ENCODE measurements at regions not wholly inside any gene's neighbourhood (a gene's known extent, or its start where the extent isn't known, plus 50 kb on each side); places are given as distances from the start of the nearest gene placed in this dataset.
A peak's percentile ranks its signal among the peaks of the same experiment; 100 is the strongest.

GRCh38 chr11:109547356-109548027 lies 125.5 kb downstream of the C11orf87 start:
- H3K4me3 ChIP-seq (ENCODE audit: low read length): no peak overlapping the region
- DNase-seq (ENCODE audit: low read depth, low spot score): no peak

GRCh38 chr11:109552376-109552775 lies 130.4 kb downstream of the C11orf87 start:
- no peak overlapping the region for H3K4me3 ChIP-seq (ENCODE audit: low read length)
- DNase-seq (ENCODE audit: low read depth, low spot score): no peak

- no peak for DNase-seq (ENCODE audit: low read depth, low spot score)
- H3K4me3 ChIP-seq (ENCODE audit: low read length): no peak overlapping the region
Measured at GRCh38 chr11:109553284-109553683, 131.3 kb downstream of the C11orf87 start.

GRCh38 chr11:109554951-109555350 lies 133.0 kb downstream of the C11orf87 start:
- DNase-seq (ENCODE audit: low read depth, low spot score): no peak
- no peak overlapping the region for H3K4me3 ChIP-seq (ENCODE audit: low read length)

GRCh38 chr11:109564241-109564640 lies 142.3 kb downstream of the C11orf87 start:
- H3K4me3 ChIP-seq (ENCODE audit: low read length): no peak overlapping the region
- DNase-seq (ENCODE audit: low read depth, low spot score): no peak

GRCh38 chr11:109582470-109582869 lies 160.5 kb downstream of the C11orf87 start:
- no peak for DNase-seq (ENCODE audit: low read depth, low spot score)
- H3K4me3 ChIP-seq (ENCODE audit: low read length): no peak overlapping the region

GRCh38 chr11:109584001-109584972 lies 162.3 kb downstream of the C11orf87 start:
- no peak for DNase-seq (ENCODE audit: low read depth, low spot score)
- no peak overlapping the region for H3K4me3 ChIP-seq (ENCODE audit: low read length)

GRCh38 chr11:109586789-109587188 lies 164.8 kb downstream of the C11orf87 start:
- no peak overlapping the region for H3K4me3 ChIP-seq (ENCODE audit: low read length)
- DNase-seq (ENCODE audit: low read depth, low spot score): no peak

- DNase-seq (ENCODE audit: low read depth, low spot score): no peak
Measured at GRCh38 chr11:109590782-109591181, 168.8 kb downstream of the C11orf87 start.

GRCh38 chr11:109597336-109597735 lies 175.3 kb downstream of the C11orf87 start:
- no peak for DNase-seq (ENCODE audit: low read depth, low spot score)
- H3K4me3 ChIP-seq (ENCODE audit: low read length): no peak overlapping the region

More at GRCh38 chr11:109590782-109591181, 168.8 kb downstream of the C11orf87 start:
- no peak overlapping the region for H3K4me3 ChIP-seq (ENCODE audit: low read length)

GRCh38 chr11:109604481-109605400 lies 182.8 kb downstream of the C11orf87 start:
- DNase-seq (ENCODE audit: low read depth, low spot score): no peak
- no peak overlapping the region for H3K4me3 ChIP-seq (ENCODE audit: low read length)

- no peak for DNase-seq (ENCODE audit: low read depth, low spot score)
Measured at GRCh38 chr11:109606256-109606655, 184.3 kb downstream of the C11orf87 start.

GRCh38 chr11:109609454-109610185 lies 187.6 kb downstream of the C11orf87 start:
- no peak overlapping the region for H3K4me3 ChIP-seq (ENCODE audit: low read length)
- no peak for DNase-seq (ENCODE audit: low read depth, low spot score)

More at GRCh38 chr11:109606256-109606655, 184.3 kb downstream of the C11orf87 start:
- H3K4me3 ChIP-seq (ENCODE audit: low read length): no peak overlapping the region

GRCh38 chr11:109612496-109612895 lies 190.5 kb downstream of the C11orf87 start:
- DNase-seq (ENCODE audit: low read depth, low spot score): no peak
- H3K4me3 ChIP-seq (ENCODE audit: low read length): no peak overlapping the region

- no peak for DNase-seq (ENCODE audit: low read depth, low spot score)
- no peak overlapping the region for H3K4me3 ChIP-seq (ENCODE audit: low read length)
Measured at GRCh38 chr11:109619498-109619897, 197.5 kb downstream of the C11orf87 start.

GRCh38 chr11:109629734-109630133 lies 207.7 kb downstream of the C11orf87 start:
- no peak overlapping the region for H3K4me3 ChIP-seq (ENCODE audit: low read length)
- DNase-seq (ENCODE audit: low read depth, low spot score): no peak

GRCh38 chr11:109641549-109641948 lies 219.6 kb downstream of the C11orf87 start:
- H3K4me3 ChIP-seq (ENCODE audit: low read length): no peak overlapping the region
- DNase-seq (ENCODE audit: low read depth, low spot score): peak; percentile 45

GRCh38 chr11:109644152-109644551 lies 222.2 kb downstream of the C11orf87 start:
- H3K4me3 ChIP-seq (ENCODE audit: low read length): no peak overlapping the region
- no peak for DNase-seq (ENCODE audit: low read depth, low spot score)

- no peak for DNase-seq (ENCODE audit: low read depth, low spot score)
- no peak overlapping the region for H3K4me3 ChIP-seq (ENCODE audit: low read length)
Measured at GRCh38 chr11:109648804-109649203, 226.8 kb downstream of the C11orf87 start.

Measured in Jurkat, Clone E6-1 (cell line).